Cardiac fibroblast (primary cell): ENCODE measurements at regions not wholly inside any gene's neighbourhood (a gene's known extent, or its start where the extent isn't known, plus 50 kb on each side); places are given as distances from the start of the nearest gene placed in this dataset.
A peak's percentile ranks its signal among the peaks of the same experiment; 100 is the strongest.

ENCODE experiments used
- DNase-seq, 2 donors: peaks; one replicate each; pipeline versions ENCODE4 v3.0.0 to v3.0.0-alpha.2; 2010; ENCODE audit warnings: low read depth in 2 of 2
- H3K4me3 ChIP-seq, 2 donors: replicated peaks in 1 of 2; 1 replicate in 1 of 2; 2 replicates in 1 of 2; pipeline ENCODE4 v1.5.1; 2011; ENCODE audit warnings: low read depth in 2 of 2, low read length in 2 of 2, mild to moderate bottlenecking in 2 of 2, moderate library complexity in 1 of 2
- CTCF ChIP-seq: IDR thresholded peaks from one replicate; pipeline ENCODE4 v1.5.1; 2011; ENCODE audit warnings: low read depth, mild to moderate bottlenecking, low read length, inconsistent platforms

- peak; percentile 7 to 29 for DNase-seq
- H3K4me3 ChIP-seq = no peak overlapping the region
- TF ChIP-seq CTCF = no peak
Measured at GRCh38 chr2:145558617-145559350, 1038.9 kb upstream of the ZEB2 start.

GRCh38 chr2:145555360-145555759, 1035.4 kb upstream of the ZEB2 start:
- no peak for DNase-seq

GRCh38 chr2:145551686-145552085, 1031.8 kb upstream of the ZEB2 start:
- TF ChIP-seq CTCF = no peak
- DNase-seq = no peak
- no peak overlapping the region for H3K4me3 ChIP-seq

More at GRCh38 chr2:145555360-145555759, 1035.4 kb upstream of the ZEB2 start:
- no peak for TF ChIP-seq CTCF
- no peak overlapping the region for H3K4me3 ChIP-seq

GRCh38 chr2:145548479-145548878, 1028.6 kb upstream of the ZEB2 start:
- no peak for DNase-seq
- no peak for TF ChIP-seq CTCF
- no peak overlapping the region for H3K4me3 ChIP-seq

DNA sequence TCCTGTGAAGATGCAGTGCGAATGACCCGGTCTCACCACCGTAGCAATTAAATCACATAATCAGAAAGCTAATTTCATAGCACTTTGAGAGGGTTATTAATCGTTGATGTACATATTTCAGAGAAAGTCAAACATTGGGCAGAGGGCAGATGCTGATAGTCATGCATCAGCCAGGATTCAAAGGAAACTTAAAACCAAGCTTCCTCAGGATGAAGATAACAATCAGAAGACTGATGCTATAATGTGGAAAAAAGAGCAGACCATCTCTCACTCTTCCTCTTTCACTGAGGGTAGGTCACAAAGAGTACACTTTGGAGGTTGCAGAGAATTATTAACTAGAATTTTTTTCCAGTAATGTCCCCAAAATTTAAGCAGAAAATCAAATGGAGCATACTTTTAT, 1027.7 kb upstream of the ZEB2 start:
- no peak for DNase-seq
- no peak for TF ChIP-seq CTCF
- no peak overlapping the region for H3K4me3 ChIP-seq

- peak; percentile 20 to 36 for DNase-seq
- no peak overlapping the region for H3K4me3 ChIP-seq
- peak; percentile 21 for TF ChIP-seq CTCF
Measured at GRCh38 chr2:145546091-145546490, 1026.2 kb upstream of the ZEB2 start.

- H3K4me3 ChIP-seq = no peak overlapping the region
- no peak for DNase-seq
- no peak for TF ChIP-seq CTCF
Measured at GRCh38 chr2:145543856-145544255, 1023.9 kb upstream of the ZEB2 start.
